Activated B cell treated with CpG ODN at 0.5 μM for 24 hours (primary cell): ENCODE measurements at regions not wholly inside any gene's neighbourhood (a gene's known extent, or its start where the extent isn't known, plus 50 kb on each side); places are given as distances from the start of the nearest gene placed in this dataset.

Experiments used
- ATAC-seq: fragments of 200-7000 bp; cut with Tn5 transposase; one replicate; pipeline ENCODE4 v1.10.0; 2021; ENCODE audit warnings: low read depth, mild to moderate bottlenecking, moderate library complexity
- CTCF ChIA-PET: fragments of 350-600 bp; sonication (Branson Sonifier 250); formaldehyde crosslinking; loops from one replicate; lab custom pipeline; 2021; ENCODE audit warnings: antibody characterized with exemption; lab: Charles Lee
- POLR2A ChIA-PET: fragments of 350-600 bp; sonication (Branson Sonifier 250); formaldehyde crosslinking; loops from one replicate; lab custom pipeline; 2021; ENCODE audit warnings: antibody characterized with exemption; lab: Charles Lee
- DNase-seq: peaks from one replicate; pipeline ENCODE4 v3.0.0; 2022
- H3K27ac Mint-ChIP-seq: one replicate; pipeline ENCODE4 v1.8.0; 2020; ENCODE audit warnings: mixed read lengths
- H3K27me3 Mint-ChIP-seq: one replicate; pipeline ENCODE4 v1.8.0; 2021; ENCODE audit warnings: mixed read lengths
- H3K36me3 Mint-ChIP-seq: one replicate; pipeline ENCODE4 v1.8.0; 2021; ENCODE audit warnings: low read depth, mixed read lengths
- H3K4me1 Mint-ChIP-seq: one replicate; pipeline ENCODE4 v1.8.0; 2021; ENCODE audit warnings: mixed read lengths
- H3K4me3 Mint-ChIP-seq: one replicate; pipeline ENCODE4 v1.8.0; 2020; ENCODE audit warnings: mild to moderate bottlenecking, mixed read lengths
- H3K9me3 Mint-ChIP-seq: one replicate; pipeline ENCODE4 v1.8.0; 2020; ENCODE audit warnings: mixed read lengths
- CTCF ChIP-seq: fragments of 200-600 bp; IDR thresholded peaks from one replicate; pipeline ENCODE4 v1.8.0; 2022; ENCODE audit warnings: antibody characterized with exemption, mild to moderate bottlenecking
- intact Hi-C: fragments of 100-400 bp; cut with micrococcal nuclease; formaldehyde crosslinking; loops from one replicate; pipeline ENCODE4 v1.15.1; 2024

GRCh38 chr14:44778604-44779003 is 183.1 kb downstream of the KLHL28 start:
- Mint-ChIP-seq H3K4me1 (no peaks in the 10 kb centered on the region), H3K9me3 (no peaks in the 10 kb centered on the region), H3K36me3 (no peaks in the 10 kb centered on the region), H3K27ac (no peak overlapping the region), H3K27me3 (no peaks in the 10 kb centered on the region), H3K4me3 (no peak overlapping the region)
- no peak for TF ChIP-seq CTCF
- no peak for DNase-seq
- no peak for ATAC-seq
- ChIA-PET POLR2A (no interaction called here), CTCF (no interaction called here)
- intact Hi-C loops: no loop called here

- Mint-ChIP-seq H3K4me3 (no peak overlapping the region), H3K9me3 (no peaks in the 10 kb centered on the region)
- no peak for TF ChIP-seq CTCF
These were observed 184.2 kb downstream of the KLHL28 start for GRCh38 chr14:44777584-44777983.

DNA sequence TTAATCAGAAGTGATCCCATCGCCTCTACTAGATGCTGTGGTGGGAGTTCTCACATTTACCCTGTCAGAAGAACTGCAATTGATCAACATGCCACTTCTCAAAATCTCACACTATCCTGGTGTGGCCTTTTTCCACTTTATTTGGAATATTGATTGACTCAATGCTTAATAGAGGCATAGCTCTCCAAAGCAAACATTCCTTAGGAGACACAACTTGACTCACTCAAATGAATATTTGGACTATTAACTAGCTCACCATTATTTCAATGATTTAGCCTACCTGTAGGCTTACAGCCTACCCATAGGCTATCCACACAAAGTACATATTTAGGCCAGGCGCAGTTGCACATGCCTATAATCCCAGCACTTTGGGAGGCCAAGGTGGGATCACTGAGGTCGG is 186.5 kb downstream of the KLHL28 start:
- ChIA-PET CTCF (no interaction called here), POLR2A (no interaction called here)
- no peak for DNase-seq
- TF ChIP-seq CTCF: no peak
- Mint-ChIP-seq H3K27me3 (no peaks in the 10 kb centered on the region), H3K27ac (no peak overlapping the region), H3K36me3 (no peaks in the 10 kb centered on the region), H3K4me1 (no peaks in the 10 kb centered on the region), H3K4me3 (no peak overlapping the region), H3K9me3 (no peaks in the 10 kb centered on the region)
- ATAC-seq: no peak
- intact Hi-C loops: no loop called here

More at GRCh38 chr14:44777584-44777983, 184.2 kb downstream of the KLHL28 start:
- no peaks in the 10 kb centered on the region for H3K4me1 Mint-ChIP-seq
- H3K36me3 Mint-ChIP-seq: no peaks in the 10 kb centered on the region
- H3K27me3 Mint-ChIP-seq: no peaks in the 10 kb centered on the region
- DNase-seq (no peak), ATAC-seq (no peak)
- ChIA-PET POLR2A (no interaction called here), CTCF (no interaction called here)
- intact Hi-C loops: no loop called here
- no peak overlapping the region for H3K27ac Mint-ChIP-seq

DNA sequence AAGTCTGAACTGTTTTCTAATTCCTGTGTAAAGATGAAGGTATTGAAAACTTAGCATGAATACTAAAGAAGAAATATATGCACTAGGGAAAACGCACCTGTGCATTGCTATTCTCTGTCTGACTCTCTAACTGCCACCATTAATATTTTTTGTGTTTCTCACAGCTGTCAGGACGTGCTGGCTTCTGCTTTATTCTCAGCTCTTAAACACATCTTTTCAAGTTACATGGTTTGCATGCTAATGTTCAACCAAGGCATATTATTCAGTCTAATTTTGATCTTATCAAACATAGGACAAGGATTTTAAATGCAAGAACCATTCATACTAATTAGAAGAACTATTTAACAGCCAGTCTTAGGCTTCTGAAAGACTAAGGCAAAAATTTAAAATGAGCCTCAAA is 187.4 kb downstream of the KLHL28 start:
- DNase-seq: no peak

DNA sequence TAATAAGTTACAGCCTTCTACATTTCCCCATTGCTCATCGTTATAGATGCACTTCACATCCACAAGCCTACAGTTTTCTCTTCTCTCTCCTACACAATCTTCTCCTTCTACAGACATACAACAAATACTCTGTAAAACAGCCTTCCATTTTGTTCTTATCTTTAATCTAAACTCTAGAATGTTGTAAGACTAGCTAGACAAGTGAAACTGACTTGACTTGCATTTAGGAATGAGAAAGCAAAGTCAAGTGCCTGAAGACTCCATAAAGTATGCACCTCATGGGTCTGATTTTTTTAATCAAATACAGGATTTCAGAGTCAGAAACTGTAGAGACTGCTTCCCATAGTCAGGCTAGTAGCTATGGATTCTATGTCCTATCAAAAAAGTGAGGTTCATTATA is 190.3 kb downstream of the KLHL28 start:
- Mint-ChIP-seq H3K9me3 (no peaks in the 10 kb centered on the region), H3K36me3 (no peaks in the 10 kb centered on the region), H3K27ac (no peak overlapping the region), H3K4me3 (no peak overlapping the region), H3K27me3 (no peaks in the 10 kb centered on the region), H3K4me1 (no peaks in the 10 kb centered on the region)
- ATAC-seq (no peak), DNase-seq (no peak)
- CTCF ChIA-PET: no interaction called here
- intact Hi-C loops: no loop called here
- TF ChIP-seq CTCF: no peak
- POLR2A ChIA-PET: no interaction called here

More for the DNA sequence above, 187.4 kb downstream of the KLHL28 start:
- ChIA-PET CTCF (no interaction called here), POLR2A (no interaction called here)
- H3K9me3 Mint-ChIP-seq: no peaks in the 10 kb centered on the region
- intact Hi-C loops: no loop called here
- H3K4me1 Mint-ChIP-seq: no peaks in the 10 kb centered on the region
- no peak overlapping the region for H3K4me3 Mint-ChIP-seq
- no peak overlapping the region for H3K27ac Mint-ChIP-seq
- no peaks in the 10 kb centered on the region for H3K36me3 Mint-ChIP-seq
- H3K27me3 Mint-ChIP-seq: no peaks in the 10 kb centered on the region
- ATAC-seq: no peak
- no peak for TF ChIP-seq CTCF
